RWPE1 (cell line): ENCODE measurements at regions not wholly inside any gene's neighbourhood (a gene's known extent, or its start where the extent isn't known, plus 50 kb on each side); places are given as distances from the start of the nearest gene placed in this dataset.

Experiments
- CTCF ChIA-PET: fragments of 350-600 bp; sonication (Branson Sonifier 250); formaldehyde crosslinking; extraction: SDS; loops from one replicate; lab custom pipeline; 2021; lab: Yijun Ruan, JAX
- POLR2A ChIA-PET: fragments of 400-600 bp; formaldehyde crosslinking; extraction: SDS; loops from one replicate; lab custom pipeline; 2020; ENCODE audit warnings: antibody characterized with exemption; ENCODE audit not compliant: low non-redundant PET; lab: Yijun Ruan, JAX
- DNase-seq: peaks from one replicate; pipeline ENCODE4 v3.0.0; 2012; ENCODE audit warnings: low spot score
- H3K27ac ChIP-seq: fragments of 450-650 bp; 2 replicates; pipeline ENCODE4 v1.5.1; 2017
- TF ChIP-seq, protein P1 (sequence below): fragments of 450-650 bp; conservative IDR thresholded peaks from 2 replicates; pipeline ENCODE4 v1.5.1; 2017; ENCODE audit warnings: low read depth, mild to moderate bottlenecking

DNA sequence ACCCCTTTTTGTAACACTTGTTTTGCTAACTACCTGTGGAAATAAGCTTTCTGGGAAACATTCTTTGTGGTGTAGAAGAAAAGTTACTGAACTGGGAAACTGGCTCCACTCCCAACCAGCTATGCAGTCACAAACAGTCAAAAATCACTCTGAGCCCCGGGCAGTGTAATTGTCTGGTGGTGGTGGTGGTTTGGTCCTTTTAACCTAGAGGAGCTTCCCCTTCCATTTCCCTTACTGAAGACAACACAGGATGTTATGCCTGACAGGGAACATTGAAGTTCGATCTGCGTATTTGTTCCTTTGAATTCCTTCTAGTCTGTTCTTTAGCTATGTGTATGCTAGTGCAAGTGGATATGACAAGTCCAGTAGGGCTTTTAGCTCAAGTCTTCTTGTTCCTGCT lies 56.8 kb upstream of the TBCA start:
- no peak overlapping the region for H3K27ac ChIP-seq
- ChIA-PET POLR2A (no interaction called here), CTCF (interaction anchor here (0.6 kb wide), 1 partner anchor 53 kb away, joined by 3 read pairs; no protein-coding TSS in a partner anchor)
- no peak for DNase-seq
- TF ChIP-seq, protein P1, sequence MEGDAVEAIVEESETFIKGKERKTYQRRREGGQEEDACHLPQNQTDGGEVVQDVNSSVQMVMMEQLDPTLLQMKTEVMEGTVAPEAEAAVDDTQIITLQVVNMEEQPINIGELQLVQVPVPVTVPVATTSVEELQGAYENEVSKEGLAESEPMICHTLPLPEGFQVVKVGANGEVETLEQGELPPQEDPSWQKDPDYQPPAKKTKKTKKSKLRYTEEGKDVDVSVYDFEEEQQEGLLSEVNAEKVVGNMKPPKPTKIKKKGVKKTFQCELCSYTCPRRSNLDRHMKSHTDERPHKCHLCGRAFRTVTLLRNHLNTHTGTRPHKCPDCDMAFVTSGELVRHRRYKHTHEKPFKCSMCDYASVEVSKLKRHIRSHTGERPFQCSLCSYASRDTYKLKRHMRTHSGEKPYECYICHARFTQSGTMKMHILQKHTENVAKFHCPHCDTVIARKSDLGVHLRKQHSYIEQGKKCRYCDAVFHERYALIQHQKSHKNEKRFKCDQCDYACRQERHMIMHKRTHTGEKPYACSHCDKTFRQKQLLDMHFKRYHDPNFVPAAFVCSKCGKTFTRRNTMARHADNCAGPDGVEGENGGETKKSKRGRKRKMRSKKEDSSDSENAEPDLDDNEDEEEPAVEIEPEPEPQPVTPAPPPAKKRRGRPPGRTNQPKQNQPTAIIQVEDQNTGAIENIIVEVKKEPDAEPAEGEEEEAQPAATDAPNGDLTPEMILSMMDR: no peak

DNA sequence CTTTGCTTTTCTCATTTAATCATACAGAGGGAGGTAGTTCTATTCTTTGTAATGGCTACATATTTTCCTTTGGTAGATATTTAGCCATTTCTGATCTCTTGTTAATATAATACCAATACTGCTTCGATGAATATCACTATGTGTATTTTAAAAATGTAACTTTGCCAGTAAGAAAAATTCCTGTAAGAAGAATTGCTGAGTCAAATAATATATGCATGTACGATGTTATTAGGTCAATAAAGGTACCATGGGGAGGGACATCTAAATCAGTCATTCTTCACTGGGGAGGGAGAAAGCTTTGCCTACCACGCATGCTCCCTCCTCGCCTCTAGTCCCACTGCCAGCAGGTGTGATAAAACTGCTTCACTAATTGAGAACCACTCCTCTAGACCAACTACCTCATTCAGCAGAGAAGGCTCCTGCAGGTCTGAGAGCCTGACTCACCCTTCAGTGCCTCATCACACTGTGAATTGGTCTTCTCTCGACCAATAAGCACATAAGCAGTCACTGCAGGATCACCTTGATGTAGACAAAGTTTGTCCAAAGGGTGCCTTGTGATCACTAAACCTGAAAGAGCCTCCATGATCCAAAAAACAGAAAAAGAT lies 56.1 kb upstream of the TBCA start:
- ChIA-PET CTCF (no interaction called here), POLR2A (no interaction called here)
- TF ChIP-seq, protein P1: no peak
- DNase-seq: no peak
- H3K27ac ChIP-seq: no peak overlapping the region

DNA sequence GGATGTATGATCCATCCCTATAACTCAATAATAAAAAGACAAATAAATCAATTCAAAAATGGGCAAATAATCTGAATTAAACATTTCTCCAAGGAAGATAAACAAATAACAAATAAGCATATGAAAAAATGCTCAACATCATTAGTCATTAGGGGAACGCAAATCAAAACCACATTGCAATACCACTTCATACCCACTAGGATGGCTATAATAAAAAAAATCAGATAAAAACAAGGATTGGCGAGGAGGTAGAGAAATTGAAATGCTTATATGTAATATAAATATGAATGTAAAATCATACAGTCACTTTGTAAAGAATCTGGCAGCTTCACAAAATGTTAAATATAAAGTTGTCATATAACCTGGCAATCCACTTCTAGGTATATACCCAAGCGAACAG lies 52.3 kb upstream of the TBCA start:
- POLR2A ChIA-PET: no interaction called here
- TF ChIP-seq, protein P1: peak; percentile 26; the same call in 1 of the 2 replicates
- H3K27ac ChIP-seq: no peak overlapping the region
- no peak for DNase-seq
- CTCF ChIA-PET: interaction anchor here (0.6 kb wide), 2 partner anchors 73 to 228 kb away, joined by 3 to 4 read pairs; no protein-coding TSS in a partner anchor
